ENCODE measurements at regions not wholly inside any gene's neighbourhood (a gene's known extent, or its start where the extent isn't known, plus 50 kb on each side); places are given as distances from the start of the nearest gene placed in this dataset.
A peak's percentile ranks its signal among the peaks of the same experiment; 100 is the strongest.
"Not testable (repeated sequence)": the region's sequence is repeated elsewhere in the genome, so short reads cannot be mapped to it uniquely, and the experiment has no call there.

DNA sequence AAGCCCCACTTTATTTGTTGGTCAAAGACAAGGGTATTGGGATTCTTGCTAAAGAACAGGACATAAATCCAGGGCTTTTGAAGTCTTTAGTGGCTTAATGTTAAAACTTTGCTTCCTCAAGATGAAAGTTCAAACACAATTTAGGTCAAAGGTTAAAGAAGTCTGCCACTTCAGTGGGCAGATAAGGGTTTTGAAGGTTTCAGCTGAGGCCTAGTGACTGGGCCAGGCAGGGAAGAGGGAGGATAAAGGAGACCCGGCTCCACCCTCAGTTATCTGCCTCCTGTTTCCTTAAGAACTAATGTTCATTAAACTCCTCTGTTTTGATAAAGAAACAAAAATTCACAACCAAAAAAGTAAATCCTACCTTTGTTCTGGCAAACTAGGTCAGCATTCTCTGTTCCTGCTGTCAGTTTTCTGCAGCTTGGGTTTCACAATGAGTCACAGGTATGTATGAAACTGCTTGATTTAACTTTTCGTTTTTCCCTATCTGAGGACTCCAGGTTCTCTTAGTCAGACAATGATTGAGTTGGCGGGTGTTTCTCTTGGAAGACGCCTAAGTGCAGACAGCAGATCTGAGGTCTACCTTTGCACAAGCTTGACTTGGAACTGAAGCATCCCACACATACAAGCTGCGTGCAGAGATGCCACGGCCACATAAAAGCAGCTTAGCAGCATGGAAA is 208.3 kb downstream of the EXOC5 start:
- TF ChIP-seq CTCF (IDR thresholded peaks at IDR 0.05; ENCODE audit: low read depth, low read length, missing control alignments), result no peak
- DNase-seq (ENCODE audit: low read depth), result peak; percentile 66
- H3K4me3 ChIP-seq (ENCODE audit: low read depth, low read length), result no peak overlapping the region

DNA sequence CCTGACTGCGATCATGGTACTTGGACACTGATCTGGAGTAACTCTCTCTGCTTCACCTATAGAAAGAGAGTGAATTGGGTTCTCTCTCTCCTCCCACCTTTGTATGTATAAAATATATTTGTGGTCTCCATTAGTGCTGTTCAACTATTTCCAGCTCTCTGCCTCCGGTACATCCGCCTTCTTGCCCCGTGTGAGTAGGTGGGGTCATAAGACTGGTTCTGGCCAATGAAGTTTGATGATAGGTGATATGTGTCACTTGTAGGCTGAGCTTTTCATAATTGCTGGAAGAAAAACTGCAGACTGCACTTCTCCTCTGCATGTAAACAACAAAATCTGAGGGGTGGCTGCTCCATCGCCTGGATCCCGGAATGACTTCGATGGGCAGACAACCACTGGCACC is 210.4 kb downstream of the EXOC5 start:
- no peak overlapping the region for H3K4me3 ChIP-seq (ENCODE audit: low read depth, low read length)
- no peak for TF ChIP-seq CTCF (IDR thresholded peaks at IDR 0.05; ENCODE audit: low read depth, low read length, missing control alignments)
- DNase-seq (ENCODE audit: low read depth), result no peak

DNA sequence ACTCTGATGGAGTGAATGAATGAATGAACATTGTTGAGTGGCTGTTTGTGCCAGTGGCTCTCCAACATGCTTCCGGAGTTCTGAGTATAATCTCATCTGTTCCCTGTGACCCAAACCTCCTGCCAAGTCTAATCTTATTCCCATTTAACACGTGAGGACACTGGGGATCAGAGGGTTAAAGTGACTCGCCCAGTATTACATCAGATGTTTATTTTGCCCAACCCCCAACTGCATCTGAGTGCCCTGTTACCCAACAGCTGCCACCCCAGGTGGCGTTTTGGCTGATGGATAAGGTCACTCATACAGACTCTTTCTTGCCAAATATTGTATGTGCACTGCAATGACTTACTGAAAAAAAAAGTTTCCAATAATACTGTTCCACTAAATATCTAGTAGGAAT is 210.9 kb downstream of the EXOC5 start:
- no peak for DNase-seq (ENCODE audit: low read depth)
- no peak for TF ChIP-seq CTCF (IDR thresholded peaks at IDR 0.05; ENCODE audit: low read depth, low read length, missing control alignments)
- H3K4me3 ChIP-seq (ENCODE audit: low read depth, low read length), result no peak overlapping the region

DNA sequence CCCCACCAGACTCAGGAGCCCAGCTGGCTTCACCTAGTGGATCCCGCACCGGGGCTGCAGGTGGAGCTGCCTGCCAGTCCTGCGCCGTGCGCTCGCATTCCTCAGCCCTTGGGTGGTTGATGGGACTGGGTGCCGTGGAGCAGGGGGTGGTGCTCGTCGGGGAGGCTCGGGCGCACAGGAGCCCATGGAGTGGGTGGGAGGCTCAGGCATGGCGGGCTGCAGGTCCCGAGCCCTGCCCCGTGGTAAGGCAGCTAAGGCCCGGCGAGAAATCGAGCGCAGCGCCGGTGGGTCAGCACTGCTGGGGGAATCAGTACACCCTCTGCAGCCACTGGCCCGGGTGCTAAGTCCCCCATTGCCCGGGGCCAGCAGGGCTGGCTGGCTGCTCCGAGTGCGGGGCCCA is 212.2 kb downstream of the EXOC5 start:
- H3K4me3 ChIP-seq (ENCODE audit: low read depth, low read length); DNase-seq (ENCODE audit: low read depth): not testable (repeated sequence)

DNA sequence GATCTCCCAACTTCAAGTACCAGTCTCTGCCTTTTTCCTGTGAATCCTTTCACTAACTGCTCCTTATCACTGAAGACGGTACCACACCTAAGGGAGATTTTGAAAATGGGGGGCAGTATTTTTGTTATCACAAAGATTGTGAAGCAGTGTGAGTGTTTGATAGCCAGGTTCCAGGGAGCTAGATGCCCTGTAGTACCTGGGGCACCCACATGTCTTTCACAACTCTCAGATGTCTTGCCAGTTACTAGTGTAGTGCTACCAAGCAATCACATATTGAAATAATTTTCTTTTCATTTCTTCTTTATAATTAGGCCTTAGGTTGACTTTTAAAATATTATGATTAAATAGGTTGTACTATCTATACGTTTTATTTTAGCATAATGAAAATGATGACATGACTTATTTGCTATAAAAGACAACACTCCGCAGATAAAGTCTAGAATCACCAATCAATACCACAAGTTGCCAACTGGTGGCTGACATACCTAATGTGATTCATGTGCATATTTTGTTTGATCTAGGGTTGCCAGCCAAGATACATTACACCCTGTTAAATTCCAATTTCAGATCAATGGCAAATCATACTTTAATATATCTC is 215.9 kb downstream of the EXOC5 start:
- no peak overlapping the region for H3K4me3 ChIP-seq (ENCODE audit: low read depth, low read length)
- no peak for DNase-seq (ENCODE audit: low read depth)

DNA sequence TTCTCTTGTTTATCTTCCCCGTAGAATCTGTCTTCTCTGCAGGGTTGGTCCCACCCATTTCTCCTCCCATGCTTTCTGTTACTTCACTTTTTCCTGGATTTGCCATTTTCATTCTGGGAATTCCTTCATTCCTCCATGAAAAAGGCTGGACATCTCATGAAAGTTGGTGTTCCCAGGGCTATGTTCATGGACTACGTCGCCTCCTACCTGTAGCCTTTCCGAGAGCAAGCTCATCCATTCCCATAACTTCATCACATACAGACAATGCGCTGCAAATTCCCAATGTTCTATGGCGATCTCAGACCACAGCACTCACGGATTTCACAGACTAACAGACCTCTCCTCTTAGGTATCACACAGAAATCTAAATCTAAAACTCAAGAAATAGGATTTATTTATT is 217.1 kb downstream of the EXOC5 start:
- no peak for TF ChIP-seq CTCF (IDR thresholded peaks at IDR 0.05; ENCODE audit: low read depth, low read length, missing control alignments)
- no peak for DNase-seq (ENCODE audit: low read depth)

More for the DNA sequence above, 215.9 kb downstream of the EXOC5 start:
- no peak for TF ChIP-seq CTCF (IDR thresholded peaks at IDR 0.05; ENCODE audit: low read depth, low read length, missing control alignments)

DNA sequence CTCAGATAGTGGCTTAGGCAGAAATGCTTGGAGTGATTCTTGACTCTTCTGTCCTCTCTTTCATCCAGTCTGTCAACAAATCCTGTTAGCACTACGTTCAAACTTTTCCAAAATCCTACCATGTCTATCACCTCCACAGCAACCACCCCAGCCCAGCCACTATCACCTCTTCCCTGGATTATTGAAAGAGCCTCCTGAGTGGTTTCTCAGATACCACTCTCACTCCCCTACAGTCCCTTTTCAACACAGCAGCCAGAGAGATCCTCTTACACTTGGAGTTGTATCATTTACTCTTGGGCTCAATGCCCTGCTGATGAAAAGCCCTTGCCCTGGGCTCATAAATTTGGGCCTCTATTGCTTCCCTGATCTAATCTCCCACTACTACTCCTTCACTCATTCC is 218.9 kb downstream of the EXOC5 start:
- H3K4me3 ChIP-seq (ENCODE audit: low read depth, low read length), result no peak overlapping the region
- TF ChIP-seq CTCF (IDR thresholded peaks at IDR 0.05; ENCODE audit: low read depth, low read length, missing control alignments), result no peak
- DNase-seq (ENCODE audit: low read depth), result no peak

More for the DNA sequence above, 217.1 kb downstream of the EXOC5 start:
- no peak overlapping the region for H3K4me3 ChIP-seq (ENCODE audit: low read depth, low read length)

Measured in GM12864 (cell line).